Calu3 (cell line): ENCODE measurements at regions not wholly inside any gene's neighbourhood (a gene's known extent, or its start where the extent isn't known, plus 50 kb on each side); places are given as distances from the start of the nearest gene placed in this dataset.

Source experiments
- BruUV-seq: library from RNA; stranded (reverse); fragments of 400-500 nt; replicated peaks from 2 replicates; lab custom pipeline; 2021; lab: Mats Ljungman, UMichigan
- CTCF ChIA-PET: fragments of 300-600 bp; sonication (Branson Sonifier 250); formaldehyde crosslinking; loops from one replicate; lab custom pipeline; 2022; ENCODE audit warnings: antibody characterized with exemption; lab: Charles Lee
- DNase-seq: peaks from one replicate; pipeline ENCODE4 v3.0.0; 2022
- H3K27ac Mint-ChIP-seq: one replicate; pipeline ENCODE4 v1.8.0; 2022; ENCODE audit warnings: mixed read lengths; ENCODE audit not compliant: unreplicated experiment
- H3K27me3 Mint-ChIP-seq: one replicate; pipeline ENCODE4 v1.8.0; 2022; ENCODE audit warnings: mixed read lengths; ENCODE audit not compliant: unreplicated experiment
- H3K36me3 Mint-ChIP-seq: one replicate; pipeline ENCODE4 v1.8.0; 2022; ENCODE audit warnings: mild to moderate bottlenecking, moderate library complexity, mixed read lengths; ENCODE audit not compliant: insufficient read depth, unreplicated experiment
- H3K4me1 Mint-ChIP-seq: one replicate; pipeline ENCODE4 v1.8.0; 2022; ENCODE audit warnings: mild to moderate bottlenecking, low read depth, mixed read lengths; ENCODE audit not compliant: unreplicated experiment
- H3K4me3 Mint-ChIP-seq: one replicate; pipeline ENCODE4 v1.8.0; 2022; ENCODE audit warnings: mild to moderate bottlenecking, low read depth, moderate library complexity, mixed read lengths; ENCODE audit not compliant: unreplicated experiment
- H3K9me3 Mint-ChIP-seq: one replicate; pipeline ENCODE4 v1.8.0; 2022; ENCODE audit warnings: low read depth, mixed read lengths; ENCODE audit not compliant: unreplicated experiment
- intact Hi-C: fragments of 100-400 bp; cut with micrococcal nuclease; formaldehyde crosslinking; loops from one replicate; pipeline ENCODE4 v1.10.0; 2022; ENCODE audit not compliant: unreplicated experiment
- TF ChIP-seq, protein P1 (sequence below): fragments of 200-600 bp; IDR thresholded peaks from one replicate; pipeline ENCODE4 v1.8.0; 2022; ENCODE audit warnings: antibody characterized with exemption; ENCODE audit not compliant: unreplicated experiment

DNA sequence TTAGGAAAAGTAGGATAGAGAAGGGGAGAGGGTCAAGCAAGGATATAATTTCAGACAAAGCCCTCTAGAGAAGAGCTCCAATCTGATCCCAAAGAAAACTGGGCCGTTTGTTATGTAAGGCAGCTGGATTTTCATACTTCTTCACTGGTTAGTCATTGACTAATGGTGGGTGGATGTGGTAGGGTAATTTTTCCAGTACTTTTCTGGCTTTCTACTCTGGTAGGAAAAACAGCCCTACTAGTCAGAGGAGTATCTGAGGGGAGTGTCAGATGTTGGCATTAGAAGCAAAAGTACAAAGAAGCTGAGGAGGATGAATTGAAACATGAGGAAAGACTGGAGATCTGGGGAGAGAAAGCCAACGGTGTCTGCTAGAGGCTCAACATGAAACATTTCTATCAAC, 145.3 kb downstream of the TNFSF18 start:
- Mint-ChIP-seq H3K27ac (no peak overlapping the region), H3K4me1 (peaks cover 74% of the 10 kb centered on the region), H3K4me3 (no peak overlapping the region)

DNA sequence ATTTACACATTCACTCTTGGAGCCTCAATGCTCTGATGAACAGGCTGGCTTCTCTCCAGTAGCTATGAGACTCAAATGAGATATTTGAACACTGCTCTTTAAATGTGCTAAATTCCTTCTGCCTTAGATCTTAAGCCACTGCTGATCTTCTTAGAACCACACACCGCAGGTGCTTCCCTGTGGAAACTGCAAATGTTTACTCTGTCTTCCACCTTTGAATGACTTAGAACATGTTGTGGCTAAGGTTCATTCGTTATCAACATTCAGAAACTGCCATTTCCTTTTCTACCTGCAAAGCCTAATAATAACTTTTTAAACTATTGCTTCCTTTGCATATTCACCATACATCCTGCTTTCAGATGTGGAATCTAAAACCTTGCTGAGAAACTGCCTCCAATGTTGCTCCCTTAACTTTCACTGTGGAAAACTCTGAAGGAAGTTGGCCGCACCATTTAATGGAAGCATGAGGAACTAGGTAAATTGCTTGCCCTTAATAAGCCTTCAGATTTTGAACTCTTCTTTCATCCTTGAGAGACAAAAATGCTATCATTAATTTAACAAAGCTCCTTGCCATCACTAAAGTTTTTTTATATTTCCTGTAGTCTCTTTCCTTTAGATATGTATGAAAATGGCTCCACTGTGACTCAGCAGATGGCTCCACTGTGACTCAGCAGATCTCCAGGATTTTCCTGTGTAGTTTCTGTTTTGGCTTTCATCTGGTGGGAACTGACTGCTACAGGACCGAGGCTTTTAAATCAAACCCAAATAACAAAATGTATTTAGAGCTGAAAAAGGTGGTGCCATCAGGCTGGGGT, 143.8 kb downstream of the TNFSF18 start:
- Mint-ChIP-seq H3K9me3 (no peaks in the 10 kb centered on the region), H3K4me1 (peaks cover 65% of the 10 kb centered on the region), H3K36me3 (peaks cover 8% of the 10 kb centered on the region), H3K27me3 (no peaks in the 10 kb centered on the region), H3K27ac (peak overlapping the region; percentile 93), H3K4me3 (peak overlapping the region; percentile 24)
- CTCF ChIA-PET, result interaction anchor here (1.3 kb wide), 3 partner anchors 11 to 19 kb away, joined by 3 to 4 read pairs (median 3); no protein-coding TSS in a partner anchor
- peak; percentile 45 for DNase-seq
- BruUV-seq, result no TSS peak
- intact Hi-C loops, result loop anchor here (5.0 kb wide), 1 partner anchor 70 kb away; no protein-coding TSS in a partner anchor
- TF ChIP-seq, protein P1, sequence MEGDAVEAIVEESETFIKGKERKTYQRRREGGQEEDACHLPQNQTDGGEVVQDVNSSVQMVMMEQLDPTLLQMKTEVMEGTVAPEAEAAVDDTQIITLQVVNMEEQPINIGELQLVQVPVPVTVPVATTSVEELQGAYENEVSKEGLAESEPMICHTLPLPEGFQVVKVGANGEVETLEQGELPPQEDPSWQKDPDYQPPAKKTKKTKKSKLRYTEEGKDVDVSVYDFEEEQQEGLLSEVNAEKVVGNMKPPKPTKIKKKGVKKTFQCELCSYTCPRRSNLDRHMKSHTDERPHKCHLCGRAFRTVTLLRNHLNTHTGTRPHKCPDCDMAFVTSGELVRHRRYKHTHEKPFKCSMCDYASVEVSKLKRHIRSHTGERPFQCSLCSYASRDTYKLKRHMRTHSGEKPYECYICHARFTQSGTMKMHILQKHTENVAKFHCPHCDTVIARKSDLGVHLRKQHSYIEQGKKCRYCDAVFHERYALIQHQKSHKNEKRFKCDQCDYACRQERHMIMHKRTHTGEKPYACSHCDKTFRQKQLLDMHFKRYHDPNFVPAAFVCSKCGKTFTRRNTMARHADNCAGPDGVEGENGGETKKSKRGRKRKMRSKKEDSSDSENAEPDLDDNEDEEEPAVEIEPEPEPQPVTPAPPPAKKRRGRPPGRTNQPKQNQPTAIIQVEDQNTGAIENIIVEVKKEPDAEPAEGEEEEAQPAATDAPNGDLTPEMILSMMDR, result no peak

More for the DNA sequence above, 145.3 kb downstream of the TNFSF18 start:
- H3K36me3 Mint-ChIP-seq, result peaks cover 8% of the 10 kb centered on the region
- H3K9me3 Mint-ChIP-seq, result peaks cover 9% of the 10 kb centered on the region
- DNase-seq, result no peak
- intact Hi-C loops, result loop anchor here (5.0 kb wide), 1 partner anchor 72 kb away; no protein-coding TSS in a partner anchor
- BruUV-seq, result no TSS peak
- no peaks in the 10 kb centered on the region for H3K27me3 Mint-ChIP-seq
- TF ChIP-seq, protein P1, result no peak
- CTCF ChIA-PET, result no interaction called here

DNA sequence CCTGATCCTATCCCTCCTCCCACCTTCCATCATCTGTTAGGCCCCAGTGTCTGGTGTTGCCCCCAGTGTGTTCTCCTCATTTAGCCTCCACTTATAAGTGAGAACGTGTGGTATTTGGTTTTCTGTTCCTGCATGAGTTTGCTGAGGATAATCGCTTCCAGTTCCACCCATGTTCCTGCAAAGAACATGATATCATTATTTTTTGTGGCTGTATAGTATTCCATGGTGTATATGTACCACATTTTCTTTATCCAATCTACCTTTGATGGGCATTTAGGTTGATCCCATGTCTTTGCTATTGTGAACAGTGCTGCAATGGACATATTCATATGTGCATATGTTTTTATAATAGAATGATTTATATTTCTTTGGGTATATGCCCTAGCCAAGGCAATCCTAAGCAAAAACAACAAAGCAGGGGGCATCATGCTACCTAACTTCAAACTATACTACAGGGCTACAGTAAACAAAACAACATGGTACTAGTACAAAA, 142.9 kb downstream of the TNFSF18 start:
- no peaks in the 10 kb centered on the region for H3K9me3 Mint-ChIP-seq
- no peak overlapping the region for H3K4me3 Mint-ChIP-seq
- CTCF ChIA-PET, result interaction anchor here (1.3 kb wide), 2 partner anchors 12 to 13 kb away, joined by 3 to 4 read pairs; no protein-coding TSS in a partner anchor
- intact Hi-C loops, result loop anchor here (5.0 kb wide), 1 partner anchor 69 kb away; no protein-coding TSS in a partner anchor
- H3K27me3 Mint-ChIP-seq, result no peaks in the 10 kb centered on the region
- TF ChIP-seq, protein P1, result no peak
- no TSS peak for BruUV-seq
- DNase-seq, result no peak
- H3K27ac Mint-ChIP-seq, result peak overlapping the region; percentile 93
- H3K4me1 Mint-ChIP-seq, result peaks cover 65% of the 10 kb centered on the region
- peaks cover 8% of the 10 kb centered on the region for H3K36me3 Mint-ChIP-seq

DNA sequence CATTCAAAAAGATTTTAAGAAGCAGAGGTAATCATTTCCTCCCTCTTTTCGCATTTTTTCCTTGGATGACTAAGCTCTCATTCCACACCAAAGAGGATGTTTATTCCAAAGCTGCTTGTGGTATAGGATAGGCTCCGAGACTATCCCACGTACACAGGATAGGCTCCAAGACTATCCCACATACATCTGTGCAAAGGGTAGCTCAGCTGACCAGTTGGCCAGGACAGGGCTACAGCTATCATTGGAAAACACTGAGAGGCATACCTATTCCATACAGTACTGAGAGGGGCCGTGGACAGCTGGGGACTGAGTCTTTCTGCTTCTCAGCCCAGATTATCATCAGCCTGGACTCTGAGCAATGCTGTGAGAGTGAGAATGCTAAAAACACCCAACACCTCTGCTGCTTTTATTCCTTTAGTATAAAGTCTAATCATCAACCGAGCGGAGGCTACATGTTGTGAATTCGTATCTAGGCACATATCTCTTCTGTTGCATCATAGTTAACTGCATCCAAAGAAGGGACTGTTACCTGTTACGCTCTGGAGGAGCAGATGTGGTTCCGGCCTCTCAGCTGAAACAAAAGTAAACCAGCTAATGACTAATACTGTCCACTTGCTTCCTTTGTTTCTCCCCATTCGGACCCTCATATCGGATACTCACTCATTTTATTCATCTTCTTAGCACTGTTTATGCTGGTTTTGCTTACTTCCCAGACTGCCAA, 141.0 kb downstream of the TNFSF18 start:
- BruUV-seq, result no TSS peak
- no peaks in the 10 kb centered on the region for H3K9me3 Mint-ChIP-seq
- peaks cover 53% of the 10 kb centered on the region for H3K4me1 Mint-ChIP-seq
- no peaks in the 10 kb centered on the region for H3K27me3 Mint-ChIP-seq
- intact Hi-C loops, result loop anchor here (5.0 kb wide), 1 partner anchor 68 kb away; no protein-coding TSS in a partner anchor
- peak overlapping the region; percentile 5 for H3K4me3 Mint-ChIP-seq
- TF ChIP-seq, protein P1, result no peak
- DNase-seq, result no peak
- H3K27ac Mint-ChIP-seq, result peak overlapping the region; percentile 37
- peaks cover 8% of the 10 kb centered on the region for H3K36me3 Mint-ChIP-seq
- CTCF ChIA-PET, result interaction anchor here (0.6 to 2.3 kb wide), 4 partner anchors 8 to 495 kb away, joined by 5 to 10 read pairs (median 6); no protein-coding TSS in a partner anchor
